Suppressor macrophage (primary cell): ENCODE measurements at regions not wholly inside any gene's neighbourhood (a gene's known extent, or its start where the extent isn't known, plus 50 kb on each side); places are given as distances from the start of the nearest gene placed in this dataset.

Experiments used
- DNase-seq, 4 experiments: peaks; one replicate each; pipeline ENCODE4 v3.0.0-alpha.2; 2020 to 2022

- no peak for DNase-seq
These were observed 330.2 kb downstream of the TMEM114 start for GRCh38 chr16:8260140-8260539.

GRCh38 chr16:8258523-8258922 is 331.8 kb downstream of the TMEM114 start:
- DNase-seq = no peak

GRCh38 chr16:8257561-8257960 is 332.8 kb downstream of the TMEM114 start:
- no peak for DNase-seq

GRCh38 chr16:8254405-8254804 is 335.9 kb downstream of the TMEM114 start:
- DNase-seq = no peak

- DNase-seq = no peak
These were observed 336.6 kb downstream of the TMEM114 start for GRCh38 chr16:8253718-8254117.

- DNase-seq = no peak
These were observed 338.6 kb downstream of the TMEM114 start for GRCh38 chr16:8251727-8252126.

GRCh38 chr16:8251298-8251697 is 339.0 kb downstream of the TMEM114 start:
- DNase-seq = no peak

- no peak for DNase-seq
These were observed 342.3 kb downstream of the TMEM114 start for GRCh38 chr16:8247993-8248392.

- DNase-seq = no peak
These were observed 346.3 kb downstream of the TMEM114 start for GRCh38 chr16:8243981-8244380.

GRCh38 chr16:8241408-8241807 is 348.9 kb downstream of the TMEM114 start:
- DNase-seq = no peak

- DNase-seq = no peak
These were observed 350.9 kb downstream of the TMEM114 start for GRCh38 chr16:8239443-8239842.

GRCh38 chr16:8237452-8237851 is 352.9 kb downstream of the TMEM114 start:
- DNase-seq = no peak

- no peak for DNase-seq
These were observed 353.5 kb downstream of the TMEM114 start for GRCh38 chr16:8236816-8237215.

- DNase-seq = no peak
These were observed 359.8 kb downstream of the TMEM114 start for GRCh38 chr16:8230497-8230896.

GRCh38 chr16:8229011-8229520 is 361.2 kb downstream of the TMEM114 start:
- no peak for DNase-seq

- DNase-seq = no peak
These were observed 373.1 kb downstream of the TMEM114 start for GRCh38 chr16:8217201-8217600.

GRCh38 chr16:8204769-8205168 is 385.5 kb downstream of the TMEM114 start:
- no peak for DNase-seq

- no peak for DNase-seq
These were observed 386.2 kb downstream of the TMEM114 start for GRCh38 chr16:8204096-8204495.

- DNase-seq = no peak
These were observed 387.2 kb downstream of the TMEM114 start for GRCh38 chr16:8203101-8203500.

GRCh38 chr16:8200839-8201238 is 389.5 kb downstream of the TMEM114 start:
- DNase-seq = no peak

- no peak for DNase-seq
These were observed 390.9 kb downstream of the TMEM114 start for GRCh38 chr16:8199390-8199789.

- peak in 1 of 4 experiments; percentile 4 for DNase-seq
These were observed 395.5 kb downstream of the TMEM114 start for GRCh38 chr16:8194794-8195193.

- DNase-seq = no peak
These were observed 401.5 kb downstream of the TMEM114 start for GRCh38 chr16:8188841-8189240.

- DNase-seq = no peak
These were observed 402.4 kb downstream of the TMEM114 start for GRCh38 chr16:8187782-8188372.

- DNase-seq = no peak
These were observed 405.5 kb downstream of the TMEM114 start for GRCh38 chr16:8184854-8185253.
